ENCODE measurements at regions not wholly inside any gene's neighbourhood (a gene's known extent, or its start where the extent isn't known, plus 50 kb on each side); places are given as distances from the start of the nearest gene placed in this dataset.

GRCh38 chr10:28120795-28121194 is 121.9 kb upstream of the ODAD2 start:
- no peak for DNase-seq (ENCODE audit: low read depth)
- no peak for TF ChIP-seq CTCF (IDR thresholded peaks at IDR 0.05; ENCODE audit: low read length, missing control alignments)
- no peak overlapping the region for H3K4me3 ChIP-seq (replicated peaks; ENCODE audit: low read depth, low read length)

GRCh38 chr10:28120043-28120749 is 121.3 kb upstream of the ODAD2 start:
- DNase-seq (ENCODE audit: low read depth): peak; percentile 17
- TF ChIP-seq CTCF (IDR thresholded peaks at IDR 0.05; ENCODE audit: low read length, missing control alignments): no peak
- no peak overlapping the region for H3K4me3 ChIP-seq (replicated peaks; ENCODE audit: low read depth, low read length)

- TF ChIP-seq CTCF (IDR thresholded peaks at IDR 0.05; ENCODE audit: low read length, missing control alignments): no peak
- no peak overlapping the region for H3K4me3 ChIP-seq (replicated peaks; ENCODE audit: low read depth, low read length)
- DNase-seq (ENCODE audit: low read depth): no peak
Measured at GRCh38 chr10:28118985-28119628, 120.2 kb upstream of the ODAD2 start.

- no peak for TF ChIP-seq CTCF (IDR thresholded peaks at IDR 0.05; ENCODE audit: low read length, missing control alignments)
- no peak overlapping the region for H3K4me3 ChIP-seq (replicated peaks; ENCODE audit: low read depth, low read length)
Measured at GRCh38 chr10:28113202-28113601, 114.3 kb upstream of the ODAD2 start.

GRCh38 chr10:28111712-28112111 is 112.8 kb upstream of the ODAD2 start:
- DNase-seq (ENCODE audit: low read depth): peak; percentile 14
- no peak for TF ChIP-seq CTCF (IDR thresholded peaks at IDR 0.05; ENCODE audit: low read length, missing control alignments)
- H3K4me3 ChIP-seq (replicated peaks; ENCODE audit: low read depth, low read length): no peak overlapping the region

More at GRCh38 chr10:28113202-28113601, 114.3 kb upstream of the ODAD2 start:
- DNase-seq (ENCODE audit: low read depth): no peak

- no peak for TF ChIP-seq CTCF (IDR thresholded peaks at IDR 0.05; ENCODE audit: low read length, missing control alignments)
- no peak for DNase-seq (ENCODE audit: low read depth)
- no peak overlapping the region for H3K4me3 ChIP-seq (replicated peaks; ENCODE audit: low read depth, low read length)
Measured at GRCh38 chr10:28105561-28105960, 106.7 kb upstream of the ODAD2 start.

All from fibroblast of pulmonary artery (primary cell).